ENCODE measurements at regions not wholly inside any gene's neighbourhood (a gene's known extent, or its start where the extent isn't known, plus 50 kb on each side); places are given as distances from the start of the nearest gene placed in this dataset.

DNA sequence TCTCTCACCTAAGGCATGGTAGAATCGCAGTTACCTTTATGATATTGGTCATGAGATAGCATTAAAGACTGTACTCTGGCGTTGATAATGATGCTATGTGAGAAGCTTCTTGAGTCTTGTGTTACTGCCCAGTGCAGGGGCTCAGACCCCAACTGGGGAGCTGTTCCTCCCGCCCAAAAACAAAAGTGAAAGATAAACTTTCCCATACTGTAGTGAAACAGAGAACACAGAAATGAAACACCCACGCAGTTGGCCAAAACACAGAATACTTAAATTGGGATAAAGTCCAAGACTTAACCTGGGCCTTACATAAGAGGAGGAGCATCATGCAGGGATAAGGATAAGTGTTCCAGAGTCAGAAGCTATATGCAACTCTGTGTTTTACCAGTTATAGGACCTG lies 130.6 kb downstream of the HHIPL2 start:
- Histone ChIP-seq H3K9me2 (ENCODE audit: insufficient read depth) (no peaks in the 10 kb centered on the region), H3K79me2 (ENCODE audit: insufficient read depth, low read length) (no peaks in the 10 kb centered on the region), H3K9ac (ENCODE audit: low read length) (no peak overlapping the region), H3K36me3 (ENCODE audit: control insufficient read depth in 1 of 2, insufficient read depth in 2 of 2, low read length in 2 of 2) (no peaks in the 10 kb centered on the region), H4K20me1 (ENCODE audit: insufficient read depth) (no peaks in the 10 kb centered on the region), H3K4me3 (replicated peaks in 1 of 2; ENCODE audit: low read depth in 1 of 2, low read length in 2 of 2) (no peak overlapping the region), H3K4me1 (ENCODE audit: control insufficient read depth in 1 of 2, insufficient read depth in 2 of 2, low read length in 2 of 2) (no peaks in the 10 kb centered on the region), H3K27me3 (ENCODE audit: insufficient read depth, low read length) (peaks cover 7% of the 10 kb centered on the region; the same call in 1 of the 2 replicates), H3K4me2 (ENCODE audit: low read length) (no peak overlapping the region), H3K27ac (ENCODE audit: low read depth, low read length) (no peak overlapping the region), H3K9me3 (ENCODE audit: control insufficient read depth in 1 of 2, insufficient read depth in 1 of 2, low read depth in 1 of 2, low read length in 2 of 2) (no peaks in the 10 kb centered on the region), H2AFZ (ENCODE audit: low read depth, low read length, poor library complexity, severe bottlenecking) (no peak overlapping the region)
- TF ChIP-seq CBX3 (IDR thresholded peaks at IDR 0.05; ENCODE audit: low read depth): no peak
- TF ChIP-seq, protein P1, sequence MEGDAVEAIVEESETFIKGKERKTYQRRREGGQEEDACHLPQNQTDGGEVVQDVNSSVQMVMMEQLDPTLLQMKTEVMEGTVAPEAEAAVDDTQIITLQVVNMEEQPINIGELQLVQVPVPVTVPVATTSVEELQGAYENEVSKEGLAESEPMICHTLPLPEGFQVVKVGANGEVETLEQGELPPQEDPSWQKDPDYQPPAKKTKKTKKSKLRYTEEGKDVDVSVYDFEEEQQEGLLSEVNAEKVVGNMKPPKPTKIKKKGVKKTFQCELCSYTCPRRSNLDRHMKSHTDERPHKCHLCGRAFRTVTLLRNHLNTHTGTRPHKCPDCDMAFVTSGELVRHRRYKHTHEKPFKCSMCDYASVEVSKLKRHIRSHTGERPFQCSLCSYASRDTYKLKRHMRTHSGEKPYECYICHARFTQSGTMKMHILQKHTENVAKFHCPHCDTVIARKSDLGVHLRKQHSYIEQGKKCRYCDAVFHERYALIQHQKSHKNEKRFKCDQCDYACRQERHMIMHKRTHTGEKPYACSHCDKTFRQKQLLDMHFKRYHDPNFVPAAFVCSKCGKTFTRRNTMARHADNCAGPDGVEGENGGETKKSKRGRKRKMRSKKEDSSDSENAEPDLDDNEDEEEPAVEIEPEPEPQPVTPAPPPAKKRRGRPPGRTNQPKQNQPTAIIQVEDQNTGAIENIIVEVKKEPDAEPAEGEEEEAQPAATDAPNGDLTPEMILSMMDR (IDR thresholded peaks at IDR 0.05 in 2 of 3, conservative IDR thresholded peaks at IDR 0.05 in 1 of 3; ENCODE audit: borderline replicate concordance in 1 of 3, insufficient read depth in 1 of 3, low read depth in 2 of 3, low read length in 2 of 3): no peak
- TF ChIP-seq, protein P2, sequence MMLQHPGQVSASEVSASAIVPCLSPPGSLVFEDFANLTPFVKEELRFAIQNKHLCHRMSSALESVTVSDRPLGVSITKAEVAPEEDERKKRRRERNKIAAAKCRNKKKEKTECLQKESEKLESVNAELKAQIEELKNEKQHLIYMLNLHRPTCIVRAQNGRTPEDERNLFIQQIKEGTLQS (IDR thresholded peaks at IDR 0.05): no peak
- no peak for TF ChIP-seq FOSL1 (IDR thresholded peaks at IDR 0.05; ENCODE audit: low read depth)
- no peak for TF ChIP-seq EZH2 (IDR thresholded peaks at IDR 0.05)
- TF ChIP-seq, protein P3, sequence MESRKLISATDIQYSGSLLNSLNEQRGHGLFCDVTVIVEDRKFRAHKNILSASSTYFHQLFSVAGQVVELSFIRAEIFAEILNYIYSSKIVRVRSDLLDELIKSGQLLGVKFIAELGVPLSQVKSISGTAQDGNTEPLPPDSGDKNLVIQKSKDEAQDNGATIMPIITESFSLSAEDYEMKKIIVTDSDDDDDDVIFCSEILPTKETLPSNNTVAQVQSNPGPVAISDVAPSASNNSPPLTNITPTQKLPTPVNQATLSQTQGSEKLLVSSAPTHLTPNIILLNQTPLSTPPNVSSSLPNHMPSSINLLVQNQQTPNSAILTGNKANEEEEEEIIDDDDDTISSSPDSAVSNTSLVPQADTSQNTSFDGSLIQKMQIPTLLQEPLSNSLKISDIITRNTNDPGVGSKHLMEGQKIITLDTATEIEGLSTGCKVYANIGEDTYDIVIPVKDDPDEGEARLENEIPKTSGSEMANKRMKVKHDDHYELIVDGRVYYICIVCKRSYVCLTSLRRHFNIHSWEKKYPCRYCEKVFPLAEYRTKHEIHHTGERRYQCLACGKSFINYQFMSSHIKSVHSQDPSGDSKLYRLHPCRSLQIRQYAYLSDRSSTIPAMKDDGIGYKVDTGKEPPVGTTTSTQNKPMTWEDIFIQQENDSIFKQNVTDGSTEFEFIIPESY (IDR thresholded peaks at IDR 0.05; ENCODE audit: extremely low read depth, insufficient replicate concordance, low read length): no peak
- no peak for TF ChIP-seq SIN3A (IDR thresholded peaks at IDR 0.05; ENCODE audit: low read depth)
- no peak for TF ChIP-seq SP1 (IDR thresholded peaks at IDR 0.05; ENCODE audit: low read depth)
- no peak for TF ChIP-seq ZNF274 (IDR thresholded peaks at IDR 0.05; ENCODE audit: low read depth, low read length)
- TF ChIP-seq YY1 (IDR thresholded peaks at IDR 0.05; ENCODE audit: extremely low read depth, insufficient replicate concordance, low read depth, low read length): no peak
- TF ChIP-seq CEBPB (IDR thresholded peaks at IDR 0.05; ENCODE audit: low read depth): no peak
- no peak for TF ChIP-seq POLR2AphosphoS5 (IDR thresholded peaks at IDR 0.05; ENCODE audit: low read depth, low read length)
- TF ChIP-seq JUND (IDR thresholded peaks at IDR 0.05): no peak
- TF ChIP-seq ELF1 (IDR thresholded peaks at IDR 0.05; ENCODE audit: borderline replicate concordance, low read depth): no peak
- no peak for TF ChIP-seq EGR1 (IDR thresholded peaks at IDR 0.05; ENCODE audit: low read depth)
- no peak for TF ChIP-seq TCF7L2 (IDR thresholded peaks at IDR 0.05; ENCODE audit: borderline replicate concordance, extremely low read depth, insufficient read depth, insufficient read length)
- intact Hi-C loops (cut with micrococcal nuclease): no loop called here
- BruUV-seq (replicated peaks): no TSS peak
- DNase-seq (ENCODE audit: low read depth, low spot score): no peak
- ATAC-seq: no peak
- POLR2A ChIA-PET: no interaction called here
- RAD21 ChIA-PET (ENCODE audit: low non-redundant PET in 1 of 2, low total read pairs in 2 of 2, uncharacterized antibody in 2 of 2, unreplicated experiment in 2 of 2): no interaction called here
- CTCF ChIA-PET: no interaction called here

Measured in HCT116 (cell line).